ENCODE measurements at regions not wholly inside any gene's neighbourhood (a gene's known extent, or its start where the extent isn't known, plus 50 kb on each side); places are given as distances from the start of the nearest gene placed in this dataset.

DNA sequence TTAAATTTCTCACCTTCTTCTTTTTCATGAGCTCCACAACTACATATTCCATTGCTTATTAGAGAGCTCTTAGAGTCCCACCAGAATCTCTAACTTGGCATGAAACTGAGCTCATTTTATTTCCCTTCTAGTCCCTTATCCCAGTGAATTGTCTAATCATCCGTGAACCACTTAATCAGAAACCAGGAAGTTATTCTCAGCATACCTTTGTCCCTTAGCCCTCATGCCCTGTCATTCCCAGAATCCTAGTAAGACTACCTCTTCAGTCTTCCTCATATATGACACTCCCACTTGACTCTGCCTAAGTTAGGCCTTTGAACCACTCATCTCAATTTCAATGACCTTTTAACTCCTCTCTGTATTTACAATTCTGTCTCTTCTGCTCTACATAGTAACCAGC lies 93.0 kb upstream of the PAPPA start:
- Histone ChIP-seq H3K79me2 (ENCODE audit: control insufficient read depth, insufficient read depth, low read length) (no peaks in the 10 kb centered on the region), H3K36me3 (ENCODE audit: control insufficient read depth in 2 of 2, extremely low read depth in 1 of 2, insufficient read depth in 2 of 2, low read length in 2 of 2) (no peaks in the 10 kb centered on the region), H3K27ac (ENCODE audit: control insufficient read depth, insufficient read depth, low read length) (no peak overlapping the region), H2AFZ (ENCODE audit: control insufficient read depth, low read length) (no peak overlapping the region), H3K4me3 (ENCODE audit: control insufficient read depth in 2 of 3, extremely low read depth in 1 of 3, insufficient read depth in 2 of 3, low read depth in 1 of 3, low read length in 3 of 3) (no peak overlapping the region), H3K4me2 (ENCODE audit: control insufficient read depth, extremely low read depth, insufficient read depth, low read depth, low read length) (no peak overlapping the region), H3K27me3 (ENCODE audit: control insufficient read depth, extremely low read depth, insufficient read depth, low read length) (no peaks in the 10 kb centered on the region), H3K4me1 (ENCODE audit: control insufficient read depth, extremely low read depth, insufficient read depth, low read length) (no peaks in the 10 kb centered on the region), H3K9ac (ENCODE audit: control insufficient read depth, extremely low read depth, insufficient read depth, low read length) (no peak overlapping the region), H3K9me1 (ENCODE audit: control insufficient read depth, extremely low read depth, insufficient read depth, low read length) (no peaks in the 10 kb centered on the region), H4K20me1 (ENCODE audit: control insufficient read depth, extremely low read depth, insufficient read depth, low read length) (no peaks in the 10 kb centered on the region), H3K9me3 (ENCODE audit: control insufficient read depth, low read depth, low read length) (no peaks in the 10 kb centered on the region)
- DNase-seq (ENCODE audit: low read depth, low spot score) (no peak), FAIRE-seq (no peak)
- no peak for TF ChIP-seq EZH2 (IDR thresholded peaks at IDR 0.05; ENCODE audit: low read length)
- TF ChIP-seq, protein P1, sequence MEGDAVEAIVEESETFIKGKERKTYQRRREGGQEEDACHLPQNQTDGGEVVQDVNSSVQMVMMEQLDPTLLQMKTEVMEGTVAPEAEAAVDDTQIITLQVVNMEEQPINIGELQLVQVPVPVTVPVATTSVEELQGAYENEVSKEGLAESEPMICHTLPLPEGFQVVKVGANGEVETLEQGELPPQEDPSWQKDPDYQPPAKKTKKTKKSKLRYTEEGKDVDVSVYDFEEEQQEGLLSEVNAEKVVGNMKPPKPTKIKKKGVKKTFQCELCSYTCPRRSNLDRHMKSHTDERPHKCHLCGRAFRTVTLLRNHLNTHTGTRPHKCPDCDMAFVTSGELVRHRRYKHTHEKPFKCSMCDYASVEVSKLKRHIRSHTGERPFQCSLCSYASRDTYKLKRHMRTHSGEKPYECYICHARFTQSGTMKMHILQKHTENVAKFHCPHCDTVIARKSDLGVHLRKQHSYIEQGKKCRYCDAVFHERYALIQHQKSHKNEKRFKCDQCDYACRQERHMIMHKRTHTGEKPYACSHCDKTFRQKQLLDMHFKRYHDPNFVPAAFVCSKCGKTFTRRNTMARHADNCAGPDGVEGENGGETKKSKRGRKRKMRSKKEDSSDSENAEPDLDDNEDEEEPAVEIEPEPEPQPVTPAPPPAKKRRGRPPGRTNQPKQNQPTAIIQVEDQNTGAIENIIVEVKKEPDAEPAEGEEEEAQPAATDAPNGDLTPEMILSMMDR (optimal IDR thresholded peaks at IDR 0.05 in 1 of 3, IDR thresholded peaks at IDR 0.05 in 1 of 3, conservative IDR thresholded peaks at IDR 0.05 in 1 of 3; ENCODE audit: extremely low read depth in 1 of 3, insufficient read depth in 2 of 3, low read length in 3 of 3), result no peak
- dilution Hi-C loops (cut with MboI; ENCODE audit: extremely low pct_ligation_motif_present, low sequenced_read_pairs), result no loop called here

DNA sequence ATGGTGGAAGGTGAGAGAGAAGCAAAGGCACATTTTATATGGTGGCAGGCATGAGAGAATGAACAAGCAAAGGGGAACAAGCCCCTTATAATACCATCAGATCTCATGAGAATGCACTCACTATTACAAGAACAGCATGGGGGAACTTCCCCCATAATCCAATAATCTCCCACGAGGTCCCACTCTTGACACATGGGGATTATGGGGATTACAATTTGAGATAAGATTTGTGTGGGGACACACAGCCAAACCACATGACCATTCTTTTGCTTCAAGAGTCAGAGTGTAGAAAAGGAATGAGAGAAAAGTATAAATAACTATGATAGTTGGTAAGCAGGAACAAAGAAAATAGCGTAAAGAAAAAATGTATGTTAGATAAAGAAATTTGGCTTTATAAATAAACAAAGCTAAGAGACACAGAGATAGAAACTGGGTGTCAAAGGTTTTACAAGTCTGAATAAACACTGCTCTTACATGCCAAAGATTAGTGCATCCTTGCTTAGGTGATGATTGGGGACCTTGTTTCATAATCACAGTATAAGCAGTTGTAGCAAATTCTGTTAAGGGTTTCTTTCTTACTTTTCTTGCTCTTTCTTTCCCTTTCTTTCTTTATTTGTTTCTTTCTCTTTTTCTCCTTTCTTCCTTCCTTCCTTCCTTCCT lies 91.9 kb upstream of the PAPPA start:
- Histone ChIP-seq H3K36me3 (ENCODE audit: control insufficient read depth in 2 of 2, extremely low read depth in 1 of 2, insufficient read depth in 2 of 2, low read length in 2 of 2) (no peaks in the 10 kb centered on the region), H3K27ac (ENCODE audit: control insufficient read depth, insufficient read depth, low read length) (no peak overlapping the region), H3K79me2 (ENCODE audit: control insufficient read depth, insufficient read depth, low read length) (no peaks in the 10 kb centered on the region), H3K4me3 (ENCODE audit: control insufficient read depth in 2 of 3, extremely low read depth in 1 of 3, insufficient read depth in 2 of 3, low read depth in 1 of 3, low read length in 3 of 3) (no peak overlapping the region), H3K4me1 (ENCODE audit: control insufficient read depth, extremely low read depth, insufficient read depth, low read length) (no peaks in the 10 kb centered on the region), H3K9me1 (ENCODE audit: control insufficient read depth, extremely low read depth, insufficient read depth, low read length) (no peaks in the 10 kb centered on the region), H3K9me3 (ENCODE audit: control insufficient read depth, low read depth, low read length) (no peaks in the 10 kb centered on the region), H3K4me2 (ENCODE audit: control insufficient read depth, extremely low read depth, insufficient read depth, low read depth, low read length) (no peak overlapping the region), H3K9ac (ENCODE audit: control insufficient read depth, extremely low read depth, insufficient read depth, low read length) (no peak overlapping the region), H2AFZ (ENCODE audit: control insufficient read depth, low read length) (no peak overlapping the region), H3K27me3 (ENCODE audit: control insufficient read depth, extremely low read depth, insufficient read depth, low read length) (no peaks in the 10 kb centered on the region), H4K20me1 (ENCODE audit: control insufficient read depth, extremely low read depth, insufficient read depth, low read length) (no peaks in the 10 kb centered on the region)
- DNase-seq (ENCODE audit: low read depth, low spot score), result no peak
- TF ChIP-seq, protein P1 (optimal IDR thresholded peaks at IDR 0.05 in 1 of 3, IDR thresholded peaks at IDR 0.05 in 1 of 3, conservative IDR thresholded peaks at IDR 0.05 in 1 of 3; ENCODE audit: extremely low read depth in 1 of 3, insufficient read depth in 2 of 3, low read length in 3 of 3), result no peak
- no peak for TF ChIP-seq EZH2 (IDR thresholded peaks at IDR 0.05; ENCODE audit: low read length)
- no peak for FAIRE-seq
- dilution Hi-C loops (cut with MboI; ENCODE audit: extremely low pct_ligation_motif_present, low sequenced_read_pairs), result no loop called here
